ENCODE measurements at regions not wholly inside any gene's neighbourhood (a gene's known extent, or its start where the extent isn't known, plus 50 kb on each side); places are given as distances from the start of the nearest gene placed in this dataset.

- Histone ChIP-seq H3K4ac (replicated peaks; ENCODE audit: insufficient read length, low read depth, low read length) (peak overlapping the region; percentile 70), H3K27ac (ENCODE audit: low read depth, low read length) (no peak overlapping the region), H3K9me3 (ENCODE audit: insufficient read depth in 2 of 2, low read depth in 1 of 2, low read length in 1 of 2) (no peaks in the 10 kb centered on the region), H4K91ac (replicated peaks; ENCODE audit: insufficient read length, low read length) (peak overlapping the region; percentile 45), H3K23ac (ENCODE audit: insufficient read length) (no peak overlapping the region), H2BK5ac (ENCODE audit: low read depth, low read length) (peak overlapping the region; percentile 74; the same call in 1 of the 2 replicates), H4K8ac (ENCODE audit: extremely low read depth, insufficient read depth, low read length) (no peak overlapping the region), H2BK20ac (ENCODE audit: low read length) (peak overlapping the region; percentile 94), H2BK120ac (replicated peaks; ENCODE audit: low read depth, low read length) (peak overlapping the region; percentile 58), H3K4me3 (ENCODE audit: extremely low read depth in 1 of 4, insufficient read depth in 2 of 4, low read depth in 3 of 4, low read length in 4 of 4) (no peak overlapping the region), H3K56ac (replicated peaks; ENCODE audit: insufficient read length, low read depth, low read length) (no peak overlapping the region), H4K20me1 (replicated peaks in 1 of 2; ENCODE audit: control insufficient read depth in 1 of 2, insufficient read depth in 2 of 2, low read length in 2 of 2) (no peaks in the 10 kb centered on the region), H3K4me2 (ENCODE audit: insufficient read depth in 1 of 2, low read depth in 2 of 2, low read length in 2 of 2) (no peak overlapping the region), H3K23me2 (ENCODE audit: low read depth, low read length) (no peaks in the 10 kb centered on the region), H3K14ac (ENCODE audit: insufficient read length) (no peak overlapping the region), H3K79me2 (ENCODE audit: control insufficient read depth in 1 of 2, insufficient read depth in 2 of 2, low read length in 2 of 2) (no peaks in the 10 kb centered on the region), H3K27me3 (replicated peaks in 1 of 4; ENCODE audit: control insufficient read depth in 3 of 4, extremely low read depth in 1 of 4, insufficient read depth in 3 of 4, low read length in 3 of 4) (no peaks in the 10 kb centered on the region), H3K36me3 (ENCODE audit: control insufficient read depth in 2 of 4, insufficient read depth in 4 of 4, low read length in 3 of 4) (no peaks in the 10 kb centered on the region), H2BK12ac (ENCODE audit: low read depth, low read length) (peak overlapping the region; percentile 62; the same call in 1 of the 2 replicates), H4K5ac (ENCODE audit: insufficient read length, low read depth, low read length) (no peak overlapping the region), H3K79me1 (ENCODE audit: low read depth, low read length) (no peaks in the 10 kb centered on the region), H3K18ac (ENCODE audit: extremely low read depth, low read length) (no peak overlapping the region), H2BK15ac (ENCODE audit: low read length) (no peak overlapping the region), H2AK5ac (ENCODE audit: low read depth, low read length) (0 out of 2 replicates have a peak overlapping the region, but pooled peaks have one; percentile 19), H2AFZ (ENCODE audit: low read length) (no peak overlapping the region), H3K4me1 (replicated peaks in 1 of 4; ENCODE audit: control insufficient read depth in 3 of 4, insufficient read depth in 4 of 4, low read length in 3 of 4) (peaks cover 11 to 17% (median 13%) of the 10 kb centered on the region in 4 experiments; a peak in 6 of 7 replicates), H3K9ac (replicated peaks in 1 of 4; ENCODE audit: extremely low read depth in 1 of 4, low read depth in 3 of 4, low read length in 3 of 4) (no peak overlapping the region)
- CTCF ChIA-PET (ENCODE audit: partially characterized antibody): interaction anchor here (1.2 to 4.2 kb wide), 7 partner anchors 52 to 308 kb away, joined by 3 to 18 read pairs (median 6); no protein-coding TSS in a partner anchor
- FAIRE-seq: no peak
- DNase-seq (ENCODE audit: low read depth in 1 of 2, low spot score in 2 of 2): no peak
- POLR2A ChIA-PET (ENCODE audit: partially characterized antibody): interaction anchor here (0.7 to 1.5 kb wide), 3 partner anchors 18 to 71 kb away, joined by 3 read pairs; no protein-coding TSS in a partner anchor
- 86% methylated on average over 3 of the region's 3 CpGs; no CpG with 5 or more reads in 1 of the 2 experiments for WGBS, 2 experiments (ENCODE audit: extremely low coverage in 1 of 2, insufficient coverage in 1 of 2, insufficient read length in 1 of 2, insufficient replicate concordance in 2 of 2, low coverage in 1 of 2, low lambda C conversion rate in 2 of 2, missing lambda C conversion rate in 1 of 2)
- TF ChIP-seq TAF1 (IDR thresholded peaks at IDR 0.05; ENCODE audit: low read depth, low read length) (no peak), PHF8 (conservative IDR thresholded peaks at IDR 0.05; ENCODE audit: low read depth, low read length) (no peak), CREB1 (IDR thresholded peaks at IDR 0.05) (no peak), RAD21 (IDR thresholded peaks at IDR 0.05 in 1 of 2, conservative IDR thresholded peaks at IDR 0.05 in 1 of 2; ENCODE audit: low read depth in 2 of 2, low read length in 2 of 2) (no peak), EGR1 (IDR thresholded peaks at IDR 0.05; ENCODE audit: borderline replicate concordance, low read depth, low read length) (no peak), GABPA (IDR thresholded peaks at IDR 0.05; ENCODE audit: borderline replicate concordance, insufficient read depth, low read length) (no peak), MAX (IDR thresholded peaks at IDR 0.05) (no peak), HDAC6 (IDR thresholded peaks at IDR 0.05; ENCODE audit: low read depth, low read length) (no peak), NANOG (IDR thresholded peaks at IDR 0.05; ENCODE audit: insufficient read depth, low read depth, low read length, poor library complexity, severe bottlenecking) (no peak), CHD1 (IDR thresholded peaks at IDR 0.05; ENCODE audit: low read depth, low read length) (no peak), POU5F1 (IDR thresholded peaks at IDR 0.05; ENCODE audit: low read depth, low read length) (no peak), YY1 (IDR thresholded peaks at IDR 0.05; ENCODE audit: low read depth, low read length) (no peak), ASH2L (IDR thresholded peaks at IDR 0.05; ENCODE audit: low read length) (no peak)
- TF ChIP-seq, protein P1, sequence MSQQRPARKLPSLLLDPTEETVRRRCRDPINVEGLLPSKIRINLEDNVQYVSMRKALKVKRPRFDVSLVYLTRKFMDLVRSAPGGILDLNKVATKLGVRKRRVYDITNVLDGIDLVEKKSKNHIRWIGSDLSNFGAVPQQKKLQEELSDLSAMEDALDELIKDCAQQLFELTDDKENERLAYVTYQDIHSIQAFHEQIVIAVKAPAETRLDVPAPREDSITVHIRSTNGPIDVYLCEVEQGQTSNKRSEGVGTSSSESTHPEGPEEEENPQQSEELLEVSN (IDR thresholded peaks at IDR 0.05): no peak
These were observed 59.2 kb upstream of the SNX9 start for GRCh38 chr6:157763904-157764177.
